Mesothelial cell of epicardium (in vitro differentiated cells): ENCODE measurements at regions not wholly inside any gene's neighbourhood (a gene's known extent, or its start where the extent isn't known, plus 50 kb on each side); places are given as distances from the start of the nearest gene placed in this dataset.

ENCODE experiments used
- DNase-seq, 2 experiments: peaks; one replicate each; pipeline ENCODE4 v3.0.0; 2021; ENCODE audit warnings: low spot score in 2 of 2; ENCODE audit not compliant: unreplicated experiment in 2 of 2
- H3K27ac Mint-ChIP-seq: 2 replicates; pipeline ENCODE4 v1.8.0; 2021; ENCODE audit warnings: mixed read lengths
- H3K27me3 Mint-ChIP-seq: 2 replicates; pipeline ENCODE4 v1.8.0; 2021; ENCODE audit warnings: low read depth, mixed read lengths
- H3K36me3 Mint-ChIP-seq: 2 replicates; pipeline ENCODE4 v1.8.0; 2021; ENCODE audit warnings: mixed read lengths
- H3K4me1 Mint-ChIP-seq: 2 replicates; pipeline ENCODE4 v1.8.0; 2021; ENCODE audit warnings: mixed read lengths
- H3K4me3 Mint-ChIP-seq: 2 replicates; pipeline ENCODE4 v1.8.0; 2021; ENCODE audit warnings: mild to moderate bottlenecking, moderate library complexity, mixed read lengths
- H3K9me3 Mint-ChIP-seq: 2 replicates; pipeline ENCODE4 v1.8.0; 2021; ENCODE audit warnings: mixed read lengths
- TF ChIP-seq, protein P1 (sequence below): fragments of 200-600 bp; sonication (generic); IDR thresholded peaks from one replicate; pipeline ENCODE4 v1.5.0; 2021; ENCODE audit warnings: antibody characterized with exemption; ENCODE audit not compliant: unreplicated experiment

DNA sequence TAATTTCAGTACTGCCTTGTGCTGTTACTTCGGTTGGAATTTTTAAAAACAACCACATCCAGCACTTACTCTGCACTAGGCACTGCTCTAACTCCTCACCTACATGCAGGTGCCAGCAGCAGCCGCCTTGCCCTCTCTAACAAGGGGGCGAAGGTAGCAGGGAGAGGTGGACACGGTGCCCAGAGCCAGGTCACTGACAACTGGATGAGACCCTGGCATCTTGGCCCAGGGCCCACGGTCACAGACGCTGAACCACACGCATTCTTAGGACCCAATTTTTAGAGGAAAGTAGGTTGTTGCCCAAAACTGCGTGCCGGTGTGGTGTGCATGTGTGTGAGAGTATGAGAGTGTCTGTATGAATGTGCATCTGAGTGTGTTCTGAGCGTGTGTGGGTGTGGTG lies 63.4 kb upstream of the GATA2 start:
- H3K4me3 Mint-ChIP-seq: no peak overlapping the region

DNA sequence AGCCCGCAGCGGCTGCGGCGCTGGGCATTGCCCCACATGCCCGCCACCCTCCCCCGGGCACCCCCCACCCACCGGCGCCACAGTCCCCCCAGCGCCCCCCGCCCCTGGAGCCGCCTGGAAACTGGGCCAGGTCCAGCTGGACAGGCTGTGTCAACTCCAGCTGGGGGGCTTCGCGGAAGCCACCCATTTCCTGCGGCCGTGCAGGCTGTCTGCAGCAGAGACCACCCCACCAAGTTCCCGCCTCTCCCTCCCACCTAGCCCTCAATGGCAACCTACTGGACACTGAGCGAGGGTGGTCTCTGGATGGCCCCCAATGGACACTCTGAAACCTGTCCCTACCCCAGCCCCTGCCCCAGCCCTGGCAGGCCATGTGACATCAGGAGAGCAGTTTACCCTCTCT lies 62.8 kb upstream of the GATA2 start:
- H3K4me1 Mint-ChIP-seq: peaks cover 7% of the 10 kb centered on the region

More for the DNA sequence above, 63.4 kb upstream of the GATA2 start:
- H3K9me3 Mint-ChIP-seq: no peaks in the 10 kb centered on the region
- TF ChIP-seq, protein P1, sequence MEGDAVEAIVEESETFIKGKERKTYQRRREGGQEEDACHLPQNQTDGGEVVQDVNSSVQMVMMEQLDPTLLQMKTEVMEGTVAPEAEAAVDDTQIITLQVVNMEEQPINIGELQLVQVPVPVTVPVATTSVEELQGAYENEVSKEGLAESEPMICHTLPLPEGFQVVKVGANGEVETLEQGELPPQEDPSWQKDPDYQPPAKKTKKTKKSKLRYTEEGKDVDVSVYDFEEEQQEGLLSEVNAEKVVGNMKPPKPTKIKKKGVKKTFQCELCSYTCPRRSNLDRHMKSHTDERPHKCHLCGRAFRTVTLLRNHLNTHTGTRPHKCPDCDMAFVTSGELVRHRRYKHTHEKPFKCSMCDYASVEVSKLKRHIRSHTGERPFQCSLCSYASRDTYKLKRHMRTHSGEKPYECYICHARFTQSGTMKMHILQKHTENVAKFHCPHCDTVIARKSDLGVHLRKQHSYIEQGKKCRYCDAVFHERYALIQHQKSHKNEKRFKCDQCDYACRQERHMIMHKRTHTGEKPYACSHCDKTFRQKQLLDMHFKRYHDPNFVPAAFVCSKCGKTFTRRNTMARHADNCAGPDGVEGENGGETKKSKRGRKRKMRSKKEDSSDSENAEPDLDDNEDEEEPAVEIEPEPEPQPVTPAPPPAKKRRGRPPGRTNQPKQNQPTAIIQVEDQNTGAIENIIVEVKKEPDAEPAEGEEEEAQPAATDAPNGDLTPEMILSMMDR: no peak
- H3K27ac Mint-ChIP-seq: no peak overlapping the region
- H3K4me1 Mint-ChIP-seq: peaks cover 6% of the 10 kb centered on the region
- peaks cover 1% of the 10 kb centered on the region for H3K36me3 Mint-ChIP-seq
- peaks cover 35% of the 10 kb centered on the region for H3K27me3 Mint-ChIP-seq
- no peak for DNase-seq

DNA sequence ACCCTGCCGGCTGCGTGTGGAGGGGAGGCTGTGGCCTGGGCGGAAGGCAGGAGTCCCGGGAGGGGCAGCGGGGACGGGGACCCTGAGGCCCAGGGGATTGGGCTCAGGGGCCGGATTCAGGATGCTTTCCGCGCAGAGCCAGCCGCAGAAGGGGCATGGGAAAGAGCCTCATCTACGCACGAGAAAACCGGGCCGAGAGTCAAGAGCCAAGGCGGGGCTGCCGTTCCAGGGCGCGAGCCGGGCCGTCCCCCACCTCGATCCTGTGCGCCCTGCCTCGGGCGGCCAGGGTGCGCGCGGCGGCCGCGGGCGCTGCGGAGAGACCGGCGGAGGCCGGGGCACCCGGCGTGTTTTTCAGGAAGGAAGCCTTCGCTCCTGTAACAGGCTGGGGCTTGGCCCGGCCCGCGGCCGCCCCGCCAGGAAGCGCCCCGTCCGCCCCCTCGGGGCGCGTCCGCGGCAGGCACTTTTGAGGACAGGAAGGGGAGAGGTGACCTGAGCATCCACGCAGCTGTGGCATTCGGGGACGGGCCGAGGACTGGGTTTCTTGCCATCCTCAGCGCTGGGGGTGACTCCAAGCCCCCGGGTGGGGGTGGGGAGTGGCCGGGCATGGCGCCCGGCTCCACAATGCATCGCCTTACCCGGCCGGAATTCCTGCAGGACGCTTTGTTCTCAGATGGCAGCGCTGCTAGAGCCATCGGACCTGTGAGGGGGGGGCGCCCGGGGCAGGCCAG lies 62.3 kb upstream of the GATA2 start:
- peak overlapping the region; percentile 44 for H3K4me3 Mint-ChIP-seq
- peaks cover 1% of the 10 kb centered on the region for H3K36me3 Mint-ChIP-seq
- TF ChIP-seq, protein P1: no peak
- DNase-seq: no peak
- H3K9me3 Mint-ChIP-seq: no peaks in the 10 kb centered on the region
- H3K27ac Mint-ChIP-seq: no peak overlapping the region
- peaks cover 35% of the 10 kb centered on the region for H3K27me3 Mint-ChIP-seq
- H3K4me1 Mint-ChIP-seq: peaks cover 8% of the 10 kb centered on the region

More for the DNA sequence above, 62.8 kb upstream of the GATA2 start:
- H3K27me3 Mint-ChIP-seq: peaks cover 35% of the 10 kb centered on the region
- H3K36me3 Mint-ChIP-seq: peaks cover 1% of the 10 kb centered on the region
- H3K27ac Mint-ChIP-seq: no peak overlapping the region
- no peak overlapping the region for H3K4me3 Mint-ChIP-seq
- TF ChIP-seq, protein P1: no peak
- DNase-seq: no peak
- H3K9me3 Mint-ChIP-seq: no peaks in the 10 kb centered on the region

DNA sequence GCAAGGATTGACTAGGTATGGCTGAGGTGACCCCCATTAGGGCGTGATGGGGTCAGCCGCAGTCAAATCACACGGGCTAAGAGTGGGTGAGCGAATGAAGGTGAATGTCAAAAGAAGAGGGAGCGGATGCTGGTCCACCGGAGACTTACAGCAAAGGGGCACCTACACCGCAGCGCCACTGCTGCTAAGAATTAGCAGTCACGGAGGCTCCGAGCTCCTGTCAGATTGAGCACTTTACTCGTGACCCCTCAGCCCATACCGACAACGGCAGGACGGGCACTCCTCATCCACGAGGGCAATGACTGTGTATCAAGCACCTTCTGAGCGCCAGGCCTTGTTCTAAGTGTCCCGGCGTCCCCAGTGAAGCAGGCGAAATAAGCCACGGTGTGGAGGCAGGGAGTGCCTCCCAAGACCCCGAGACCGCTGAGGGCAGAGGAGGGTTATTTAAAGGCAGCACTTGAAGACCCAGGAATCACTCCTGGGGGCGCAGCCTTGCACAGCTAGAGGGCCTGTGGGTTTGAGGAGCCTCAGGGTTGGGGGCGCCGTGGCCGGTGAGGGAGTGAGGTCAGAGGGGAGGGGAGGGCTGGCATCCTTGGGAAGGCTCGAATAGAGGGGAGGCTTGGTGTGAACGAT lies 61.6 kb upstream of the GATA2 start:
- DNase-seq: no peak
- Mint-ChIP-seq H3K4me3 (peak overlapping the region; percentile 44), H3K4me1 (peaks cover 15% of the 10 kb centered on the region), H3K9me3 (no peaks in the 10 kb centered on the region), H3K27me3 (peaks cover 30% of the 10 kb centered on the region), H3K36me3 (peaks cover 1% of the 10 kb centered on the region), H3K27ac (no peak overlapping the region)
- TF ChIP-seq, protein P1: no peak

DNA sequence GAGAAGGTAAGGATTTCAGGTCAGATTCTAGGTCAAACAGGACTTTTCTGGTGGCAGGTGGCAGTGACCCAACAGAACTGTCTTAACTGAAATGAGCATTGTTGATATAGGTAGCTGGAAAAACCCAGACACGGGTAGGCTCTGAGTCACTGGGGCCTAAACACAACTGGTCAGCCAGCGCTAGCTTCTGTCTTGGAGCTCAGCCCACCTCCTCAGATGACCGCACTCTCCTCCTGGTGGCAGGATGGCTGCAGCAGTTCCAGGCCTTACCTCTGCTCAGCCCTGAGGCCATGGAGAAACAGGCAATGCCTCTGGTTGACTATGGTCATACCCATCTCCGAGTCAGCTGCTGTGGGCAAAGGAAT lies 61.1 kb upstream of the GATA2 start:
- peaks cover 1% of the 10 kb centered on the region for H3K36me3 Mint-ChIP-seq
- no peak for DNase-seq
- H3K9me3 Mint-ChIP-seq: no peaks in the 10 kb centered on the region
- no peak overlapping the region for H3K4me3 Mint-ChIP-seq
- TF ChIP-seq, protein P1: no peak
- H3K4me1 Mint-ChIP-seq: peaks cover 20% of the 10 kb centered on the region
- H3K27me3 Mint-ChIP-seq: peaks cover 27% of the 10 kb centered on the region
- no peak overlapping the region for H3K27ac Mint-ChIP-seq
